Endothelial cell of umbilical vein (primary cell): ENCODE measurements at regions not wholly inside any gene's neighbourhood (a gene's known extent, or its start where the extent isn't known, plus 50 kb on each side); places are given as distances from the start of the nearest gene placed in this dataset.
"Not testable (repeated sequence)": the region's sequence is repeated elsewhere in the genome, so short reads cannot be mapped to it uniquely, and the experiment has no call there.

ENCODE experiments used
- BruUV-seq: library from RNA; stranded (reverse); fragments of 400-500 nt; replicated peaks from 2 replicates; lab custom pipeline; 2021; lab: Mats Ljungman, UMichigan
- CTCF ChIA-PET: fragments of 300-600, 350-600 bp; sonication (Branson Sonifier 250); formaldehyde crosslinking; loops from one replicate; lab custom pipeline; 2021; ENCODE audit warnings: antibody characterized with exemption, inconsistent platforms; lab: Charles Lee
- POLR2A ChIA-PET: fragments of 300-600, 350-600 bp; sonication (Branson Sonifier 250); formaldehyde crosslinking; loops from one replicate; lab custom pipeline; 2021; ENCODE audit warnings: antibody characterized with exemption, inconsistent platforms; lab: Charles Lee
- DNase-seq: peaks from one replicate; pipeline ENCODE4 v3.0.0-alpha.2; 2011; ENCODE audit warnings: low read depth, low spot score
- FAIRE-seq: peaks from 2 replicates; lab custom pipeline; 2011; peaks lifted over from hg19 to GRCh38; lab: Jason Lieb, UNC
- H2AFZ ChIP-seq: 2 replicates; pipeline ENCODE4 v1.6.0; 2012; ENCODE audit warnings: low read depth, low read length, control low read depth, inconsistent platforms
- H3K27ac ChIP-seq: 2 replicates; pipeline ENCODE4 v1.5.1; 2011; ENCODE audit warnings: low read depth, mild to moderate bottlenecking, control low read depth, low read length, moderate library complexity; ENCODE audit not compliant: insufficient read depth
- H3K27me3 ChIP-seq, 2 experiments: 2 replicates each; pipeline versions ENCODE4 v1.6.0 to v1.6.1; 2011; ENCODE audit warnings: low read length in 2 of 2, mixed read lengths in 1 of 2; ENCODE audit not compliant: control insufficient read depth in 2 of 2, insufficient read depth in 2 of 2
- H3K36me3 ChIP-seq, 2 experiments: 2 replicates in 1 of 2; 3 replicates in 1 of 2; pipeline ENCODE4 v1.5.1; 2011; ENCODE audit warnings: low read length in 2 of 2, mild to moderate bottlenecking in 1 of 2, moderate library complexity in 1 of 2; ENCODE audit not compliant: control insufficient read depth in 2 of 2, insufficient read depth in 2 of 2; ENCODE audit errors: extremely low read depth in 1 of 2
- H3K4me1 ChIP-seq: 3 replicates; pipeline ENCODE4 v1.5.1; 2011; ENCODE audit warnings: mild to moderate bottlenecking, low read length; ENCODE audit not compliant: control insufficient read depth, insufficient read depth; ENCODE audit errors: extremely low read depth
- H3K4me2 ChIP-seq: 2 replicates; pipeline ENCODE4 v1.6.1; 2011; ENCODE audit warnings: low read length, control low read depth, mixed read lengths; ENCODE audit not compliant: insufficient read depth
- H3K4me3 ChIP-seq, 3 experiments: fragments of 200-600 bp in 1 of 3; sonication (generic), shearing (Covaris generic) in 1 of 3; replicated peaks in 1 of 3; 2 replicates each; pipeline ENCODE4 v1.5.1; 2011 to 2016; ENCODE audit warnings: control low read depth in 3 of 3, low read length in 3 of 3, mild to moderate bottlenecking in 2 of 3, inconsistent platforms in 1 of 3, low read depth in 1 of 3, moderate library complexity in 1 of 3; ENCODE audit not compliant: insufficient read depth in 1 of 3
- H3K79me2 ChIP-seq: 2 replicates; pipeline ENCODE4 v1.6.0; 2012; ENCODE audit warnings: low read length, inconsistent platforms; ENCODE audit not compliant: control insufficient read depth, insufficient read depth
- H3K9ac ChIP-seq: replicated peaks from 2 replicates; pipeline ENCODE3; 2011; ENCODE audit warnings: low read length, control low read depth; ENCODE audit not compliant: insufficient read depth; ENCODE audit errors: extremely low read depth
- H3K9me1 ChIP-seq: replicated peaks from 3 replicates; pipeline ENCODE4 v1.6.0; 2011; ENCODE audit warnings: mild to moderate bottlenecking, low read length; ENCODE audit not compliant: control insufficient read depth, insufficient read depth; ENCODE audit errors: extremely low read depth
- H3K9me3 ChIP-seq: replicated peaks from 2 replicates; pipeline ENCODE4 v1.5.1; 2012; ENCODE audit warnings: low read length, inconsistent platforms; ENCODE audit not compliant: control insufficient read depth, insufficient read depth
- H4K20me1 ChIP-seq: replicated peaks from 2 replicates; pipeline ENCODE3; 2011; ENCODE audit warnings: mild to moderate bottlenecking, low read length; ENCODE audit not compliant: control insufficient read depth, insufficient read depth; ENCODE audit errors: extremely low read depth
- CTCF ChIP-seq, 2 donors: IDR thresholded peaks; 1 replicate in 1 of 2; 2 replicates in 1 of 2; pipeline ENCODE4 v1.5.1; 2011; ENCODE audit warnings: low read length in 2 of 2, mild to moderate bottlenecking in 2 of 2, moderate library complexity in 2 of 2, control low read depth in 1 of 2, inconsistent platforms in 1 of 2, low read depth in 1 of 2; ENCODE audit not compliant: insufficient read depth in 1 of 2; ENCODE audit errors: extremely low read depth in 1 of 2
- EZH2 ChIP-seq: IDR thresholded peaks from 2 replicates; pipeline ENCODE4 v1.6.1; 2012; ENCODE audit warnings: borderline replicate concordance, low read depth, mild to moderate bottlenecking, moderate library complexity, low read length, inconsistent platforms; ENCODE audit not compliant: severe bottlenecking
- FOS ChIP-seq: IDR thresholded peaks from 2 replicates; pipeline ENCODE4 v1.6.1; 2011; ENCODE audit warnings: mild to moderate bottlenecking, low read length, moderate library complexity, borderline replicate concordance; ENCODE audit not compliant: insufficient read depth
- GATA2 ChIP-seq: IDR thresholded peaks from 2 replicates; pipeline ENCODE4 v1.7.0; 2011; ENCODE audit warnings: low read depth, mild to moderate bottlenecking, moderate library complexity, mixed read lengths, low read length; ENCODE audit not compliant: insufficient read length, insufficient read depth
- JUN ChIP-seq: IDR thresholded peaks from 2 replicates; pipeline ENCODE4 v1.6.1; 2011; ENCODE audit warnings: borderline replicate concordance, low read depth; ENCODE audit not compliant: insufficient read length, insufficient read depth
- MAX ChIP-seq: IDR thresholded peaks from 2 replicates; pipeline ENCODE4 v1.6.1; 2011; ENCODE audit not compliant: insufficient read depth, insufficient read length
- MYC ChIP-seq: IDR thresholded peaks from one replicate; pipeline ENCODE4 v1.6.1; 2011; ENCODE audit warnings: mild to moderate bottlenecking, low read depth, low read length
- POLR2A ChIP-seq: IDR thresholded peaks from 2 replicates; pipeline ENCODE4 v1.6.1; 2012; ENCODE audit warnings: low read depth, mild to moderate bottlenecking, control low read depth, low read length
- POLR2AphosphoS5 ChIP-seq: IDR thresholded peaks from 2 replicates; pipeline ENCODE4 v1.6.1; 2012; ENCODE audit warnings: low read depth, mild to moderate bottlenecking, control low read depth, low read length, moderate library complexity; ENCODE audit not compliant: insufficient read depth
- dilution Hi-C: fragments of 300-500 bp; cut with MboI; formaldehyde crosslinking; loops from one replicate; pipeline ENCODE4 v1.15.0; 2019; ENCODE audit warnings: low sequenced_read_pairs; ENCODE audit not compliant: extremely low pct_ligation_motif_present
- intact Hi-C: fragments of 100-400 bp; cut with micrococcal nuclease; formaldehyde crosslinking; loops from one replicate; pipeline ENCODE4 v1.10.0; 2022

DNA sequence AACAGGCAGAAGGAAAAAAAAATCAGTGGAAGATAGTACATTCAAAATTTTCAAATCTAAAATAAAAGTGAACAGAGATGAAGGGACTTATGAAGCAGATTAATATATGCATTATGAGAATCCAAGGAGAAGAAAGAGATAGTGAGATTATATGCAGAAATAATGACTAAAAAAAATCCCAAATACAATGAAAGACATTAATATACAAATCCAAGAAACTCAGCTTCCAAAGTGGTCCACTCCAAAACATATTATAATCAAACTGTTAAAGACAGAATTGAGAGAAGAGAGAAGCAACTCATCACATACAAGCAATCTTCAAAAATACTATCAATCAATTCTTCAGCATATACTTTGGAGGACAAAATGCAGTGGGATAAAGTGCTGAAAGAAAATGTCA, 73.5 kb upstream of the CARMIL1 start:
- Histone ChIP-seq H3K9me1 (no peaks in the 10 kb centered on the region), H3K4me1 (peaks cover 5% of the 10 kb centered on the region), H3K4me3 (no peak overlapping the region), H3K27me3 (no peaks in the 10 kb centered on the region), H2AFZ (no peak overlapping the region), H3K27ac (no peak overlapping the region), H3K36me3 (no peaks in the 10 kb centered on the region), H3K4me2 (no peak overlapping the region), H4K20me1 (no peaks in the 10 kb centered on the region), H3K9me3 (no peaks in the 10 kb centered on the region), H3K9ac (no peak overlapping the region), H3K79me2 (no peaks in the 10 kb centered on the region)
- DNase-seq (no peak), FAIRE-seq (no peak)
- TF ChIP-seq JUN (no peak), GATA2 (no peak), POLR2AphosphoS5 (no peak), POLR2A (no peak), MYC (no peak), FOS (no peak), CTCF (IDR thresholded peaks at IDR 0.05; ENCODE audit: extremely low read depth in 1 of 2, insufficient read depth in 1 of 2, low read depth in 1 of 2, low read length in 2 of 2) (no peak), MAX (no peak), EZH2 (no peak)
- no TSS peak for BruUV-seq
- dilution Hi-C loops (no loop called here), intact Hi-C loops (no loop called here)
- ChIA-PET CTCF (no interaction called here), POLR2A (no interaction called here)

GRCh38 chr6:25207453-25208155, 71.6 kb upstream of the CARMIL1 start:
- H2AFZ ChIP-seq, H4K20me1 ChIP-seq, H3K9ac ChIP-seq, H3K36me3 ChIP-seq, H3K9me3 ChIP-seq, H3K27me3 ChIP-seq, H3K4me2 ChIP-seq, H3K9me1 ChIP-seq, H3K79me2 ChIP-seq, POLR2A ChIA-PET, H3K4me3 ChIP-seq, H3K27ac ChIP-seq, DNase-seq, dilution Hi-C loops, FAIRE-seq, H3K4me1 ChIP-seq, BruUV-seq, intact Hi-C loops: not testable (repeated sequence)
- CTCF ChIA-PET, result interaction anchor here (1.5 to 2.0 kb wide), 2 partner anchors 16 to 58 kb away, joined by 4 to 6 read pairs; no protein-coding TSS in a partner anchor
